Type B pancreatic cell (in vitro differentiated cells): ENCODE measurements at regions not wholly inside any gene's neighbourhood (a gene's known extent, or its start where the extent isn't known, plus 50 kb on each side); places are given as distances from the start of the nearest gene placed in this dataset.

Source experiments
- DNase-seq: peaks from one replicate; pipeline ENCODE4 v3.0.0; 2021; ENCODE audit warnings: mixed read lengths; ENCODE audit not compliant: unreplicated experiment; ENCODE audit errors: extremely low spot score
- H3K27ac Mint-ChIP-seq: 2 replicates; pipeline ENCODE4 v1.8.0; 2021; ENCODE audit warnings: mild to moderate bottlenecking, mixed read lengths
- H3K27me3 Mint-ChIP-seq: 2 replicates; pipeline ENCODE4 v1.8.0; 2021; ENCODE audit warnings: mixed read lengths
- H3K36me3 Mint-ChIP-seq: 2 replicates; pipeline ENCODE4 v1.8.0; 2021; ENCODE audit warnings: mixed read lengths
- H3K4me1 Mint-ChIP-seq: one replicate; pipeline ENCODE4 v1.8.0; 2021; ENCODE audit warnings: mixed read lengths; ENCODE audit not compliant: unreplicated experiment
- H3K4me3 Mint-ChIP-seq: 2 replicates; pipeline ENCODE4 v1.8.0; 2021; ENCODE audit warnings: mild to moderate bottlenecking, mixed read lengths
- H3K9me3 Mint-ChIP-seq: 2 replicates; pipeline ENCODE4 v1.8.0; 2021; ENCODE audit warnings: mixed read lengths
- TF ChIP-seq, protein P1 (sequence below): fragments of 200-600 bp; sonication (generic); conservative IDR thresholded peaks from 2 replicates; pipeline ENCODE4 v1.5.0; 2021; ENCODE audit warnings: antibody characterized with exemption, mild to moderate bottlenecking

DNA sequence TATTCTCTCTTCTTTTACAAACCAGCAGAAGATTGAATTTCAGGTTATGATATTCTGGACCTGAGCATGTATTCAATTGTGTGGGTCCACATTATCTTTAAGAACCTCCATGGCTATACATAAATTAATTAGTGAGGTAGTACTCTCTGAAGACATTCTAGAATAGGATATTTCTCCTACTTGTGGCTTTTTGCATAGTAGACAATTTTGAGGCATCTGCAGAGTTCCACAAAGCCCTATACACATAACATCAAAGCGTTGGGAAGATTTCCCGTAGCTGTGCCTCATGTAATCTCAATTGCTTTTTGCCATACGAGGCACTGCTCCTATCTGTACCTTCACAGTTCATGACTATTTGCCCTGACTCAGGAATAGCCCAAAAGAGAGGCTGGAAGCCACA is 395.4 kb upstream of the RGS17 start:
- Mint-ChIP-seq H3K27me3 (no peaks in the 10 kb centered on the region), H3K9me3 (no peaks in the 10 kb centered on the region), H3K36me3 (no peaks in the 10 kb centered on the region), H3K4me1 (no peaks in the 10 kb centered on the region), H3K27ac (no peak overlapping the region), H3K4me3 (no peak overlapping the region)
- TF ChIP-seq, protein P1, sequence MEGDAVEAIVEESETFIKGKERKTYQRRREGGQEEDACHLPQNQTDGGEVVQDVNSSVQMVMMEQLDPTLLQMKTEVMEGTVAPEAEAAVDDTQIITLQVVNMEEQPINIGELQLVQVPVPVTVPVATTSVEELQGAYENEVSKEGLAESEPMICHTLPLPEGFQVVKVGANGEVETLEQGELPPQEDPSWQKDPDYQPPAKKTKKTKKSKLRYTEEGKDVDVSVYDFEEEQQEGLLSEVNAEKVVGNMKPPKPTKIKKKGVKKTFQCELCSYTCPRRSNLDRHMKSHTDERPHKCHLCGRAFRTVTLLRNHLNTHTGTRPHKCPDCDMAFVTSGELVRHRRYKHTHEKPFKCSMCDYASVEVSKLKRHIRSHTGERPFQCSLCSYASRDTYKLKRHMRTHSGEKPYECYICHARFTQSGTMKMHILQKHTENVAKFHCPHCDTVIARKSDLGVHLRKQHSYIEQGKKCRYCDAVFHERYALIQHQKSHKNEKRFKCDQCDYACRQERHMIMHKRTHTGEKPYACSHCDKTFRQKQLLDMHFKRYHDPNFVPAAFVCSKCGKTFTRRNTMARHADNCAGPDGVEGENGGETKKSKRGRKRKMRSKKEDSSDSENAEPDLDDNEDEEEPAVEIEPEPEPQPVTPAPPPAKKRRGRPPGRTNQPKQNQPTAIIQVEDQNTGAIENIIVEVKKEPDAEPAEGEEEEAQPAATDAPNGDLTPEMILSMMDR = no peak
- no peak for DNase-seq

- no peaks in the 10 kb centered on the region for H3K9me3 Mint-ChIP-seq
- no peak for DNase-seq
- no peaks in the 10 kb centered on the region for H3K27me3 Mint-ChIP-seq
- H3K27ac Mint-ChIP-seq = no peak overlapping the region
- H3K4me1 Mint-ChIP-seq = no peaks in the 10 kb centered on the region
- no peaks in the 10 kb centered on the region for H3K36me3 Mint-ChIP-seq
- H3K4me3 Mint-ChIP-seq = no peak overlapping the region
- TF ChIP-seq, protein P1 = no peak
These were observed 394.9 kb upstream of the RGS17 start for GRCh38 chr6:153525998-153526397.

DNA sequence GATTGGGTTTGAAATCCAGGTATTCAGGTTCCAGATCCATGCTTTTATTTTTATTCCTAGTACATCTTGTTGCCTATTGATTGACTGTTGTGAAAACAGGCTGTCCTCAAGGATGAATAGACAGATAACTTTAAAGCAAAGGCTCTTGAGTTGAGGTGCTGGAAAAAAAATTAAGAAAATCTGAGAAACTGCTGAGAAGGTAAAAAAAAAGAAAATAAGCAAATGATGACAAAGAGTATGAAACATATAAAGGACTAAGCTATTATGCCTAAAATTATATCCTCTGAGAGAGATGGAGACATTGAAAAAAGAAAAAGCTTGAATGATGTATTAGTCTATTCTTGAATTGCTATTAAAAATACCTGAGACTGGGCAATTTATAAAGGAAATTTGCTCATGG is 392.3 kb upstream of the RGS17 start:
- H3K36me3 Mint-ChIP-seq = no peaks in the 10 kb centered on the region
- DNase-seq = no peak
- no peaks in the 10 kb centered on the region for H3K27me3 Mint-ChIP-seq
- H3K9me3 Mint-ChIP-seq = no peaks in the 10 kb centered on the region
- no peaks in the 10 kb centered on the region for H3K4me1 Mint-ChIP-seq
- TF ChIP-seq, protein P1 = no peak
- H3K4me3 Mint-ChIP-seq = no peak overlapping the region
- no peak overlapping the region for H3K27ac Mint-ChIP-seq

- no peak overlapping the region for H3K27ac Mint-ChIP-seq
- H3K36me3 Mint-ChIP-seq = no peaks in the 10 kb centered on the region
- H3K9me3 Mint-ChIP-seq = no peaks in the 10 kb centered on the region
- H3K27me3 Mint-ChIP-seq = no peaks in the 10 kb centered on the region
- TF ChIP-seq, protein P1 = peak; percentile 76
- no peaks in the 10 kb centered on the region for H3K4me1 Mint-ChIP-seq
- no peak overlapping the region for H3K4me3 Mint-ChIP-seq
- no peak for DNase-seq
These were observed 380.9 kb upstream of the RGS17 start for GRCh38 chr6:153511896-153512496.

DNA sequence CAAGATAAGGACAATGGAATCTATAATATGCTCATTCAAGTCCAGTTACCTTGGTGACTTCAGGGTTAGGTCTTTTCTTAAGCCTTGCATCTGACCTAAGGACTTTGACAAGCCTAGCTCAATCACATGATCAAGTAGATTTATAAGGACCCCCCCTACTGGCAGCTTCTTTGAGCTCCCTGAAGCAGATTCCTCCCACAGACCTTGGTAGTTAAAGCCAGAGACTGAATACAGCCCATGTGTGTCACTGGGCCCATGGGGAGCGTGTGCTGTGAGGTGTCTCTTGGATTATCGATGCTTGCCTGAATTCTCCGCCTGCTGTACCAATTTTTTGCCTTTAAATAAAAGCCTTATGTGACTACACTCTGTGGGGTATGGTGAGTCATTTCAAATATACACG is 372.7 kb upstream of the RGS17 start:
- no peak overlapping the region for H3K4me3 Mint-ChIP-seq
- H3K27ac Mint-ChIP-seq = no peak overlapping the region
- no peaks in the 10 kb centered on the region for H3K27me3 Mint-ChIP-seq
- no peak for DNase-seq
- H3K36me3 Mint-ChIP-seq = no peaks in the 10 kb centered on the region
- TF ChIP-seq, protein P1 = peak; percentile 15
- H3K4me1 Mint-ChIP-seq = no peaks in the 10 kb centered on the region
- H3K9me3 Mint-ChIP-seq = no peaks in the 10 kb centered on the region

DNA sequence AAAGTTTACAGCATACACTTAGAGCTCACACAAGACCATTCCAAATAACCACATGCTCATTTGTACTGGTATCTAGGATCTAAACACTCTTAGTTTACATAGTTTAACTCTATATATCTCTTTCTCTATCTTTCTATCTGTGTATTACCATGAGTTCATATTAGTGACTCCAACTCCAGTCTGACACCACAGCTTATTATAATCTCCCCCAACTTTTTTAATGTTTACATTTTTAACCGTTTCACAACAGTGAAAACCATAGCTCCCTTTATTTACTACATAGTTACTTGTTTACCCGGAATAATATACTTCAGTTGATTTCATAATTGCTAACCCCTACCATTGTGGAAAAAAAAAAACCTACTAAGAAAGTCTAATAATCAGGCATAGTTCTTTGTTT is 362.4 kb upstream of the RGS17 start:
- Mint-ChIP-seq H3K4me1 (peaks cover 4% of the 10 kb centered on the region), H3K36me3 (no peaks in the 10 kb centered on the region), H3K9me3 (peaks cover 3% of the 10 kb centered on the region), H3K4me3 (no peak overlapping the region), H3K27ac (no peak overlapping the region), H3K27me3 (no peaks in the 10 kb centered on the region)
- no peak for DNase-seq
- TF ChIP-seq, protein P1 = no peak
